ENCODE measurements at regions not wholly inside any gene's neighbourhood (a gene's known extent, or its start where the extent isn't known, plus 50 kb on each side); places are given as distances from the start of the nearest gene placed in this dataset.

DNA sequence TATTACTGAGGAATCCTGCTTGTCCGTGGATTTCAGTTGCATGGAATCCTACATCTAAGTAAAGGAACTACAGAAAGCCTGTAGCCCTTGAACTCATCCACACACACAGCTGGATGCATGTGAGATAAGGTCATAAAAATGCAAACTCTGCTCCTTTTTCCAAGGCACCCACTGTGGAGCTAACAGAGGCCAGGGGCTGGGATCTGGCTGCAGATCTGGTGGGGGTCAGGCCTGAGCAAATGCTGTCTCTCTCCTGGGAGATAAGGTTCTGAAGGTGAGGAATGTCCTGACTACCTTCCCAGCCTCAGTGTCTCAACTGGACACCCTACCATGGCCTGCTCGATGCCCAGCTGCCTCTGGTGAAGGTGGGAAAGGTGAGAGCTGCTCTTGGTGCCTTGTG, 321.5 kb downstream of the LRFN2 start:
- DNase-seq = no peak

DNA sequence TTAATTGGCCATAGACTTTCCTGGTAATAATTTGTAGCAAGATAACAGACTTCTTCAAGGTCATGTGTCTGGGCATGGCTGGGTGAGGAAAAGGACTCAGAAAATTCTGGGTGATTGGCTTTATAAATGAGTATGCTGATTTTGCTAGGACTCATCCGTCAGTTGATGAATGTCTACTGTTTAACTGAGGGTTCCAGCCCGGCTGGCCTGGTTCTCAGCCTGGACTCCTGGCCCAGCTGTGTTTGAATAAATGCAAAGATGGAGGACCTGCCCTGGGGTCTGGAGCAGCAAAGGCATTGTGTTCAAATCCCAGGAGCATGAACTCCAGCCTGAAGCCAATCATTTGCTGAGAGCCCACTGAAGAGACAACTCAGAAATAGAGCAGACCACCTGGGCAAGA, 323.2 kb downstream of the LRFN2 start:
- DNase-seq = no peak

DNA sequence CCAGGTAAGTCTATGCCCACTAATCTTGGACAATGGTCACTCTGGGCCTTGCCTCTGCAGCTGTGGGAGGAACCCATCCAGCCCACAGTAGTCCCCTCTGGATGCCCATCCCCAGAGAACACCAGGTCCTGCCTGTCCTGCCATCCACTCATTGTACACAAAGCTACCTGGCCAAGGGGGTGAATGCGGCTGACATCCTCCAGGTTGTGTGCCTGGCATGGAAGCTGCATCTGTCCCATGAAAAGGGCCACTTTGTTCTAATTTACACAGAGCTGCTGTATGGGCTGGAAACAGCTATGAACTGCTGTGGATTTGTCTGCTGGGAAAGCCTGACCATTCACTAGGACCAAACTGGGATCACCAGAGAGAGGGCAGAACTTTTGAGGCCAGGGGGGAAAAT, 324.8 kb downstream of the LRFN2 start:
- DNase-seq = no peak

DNA sequence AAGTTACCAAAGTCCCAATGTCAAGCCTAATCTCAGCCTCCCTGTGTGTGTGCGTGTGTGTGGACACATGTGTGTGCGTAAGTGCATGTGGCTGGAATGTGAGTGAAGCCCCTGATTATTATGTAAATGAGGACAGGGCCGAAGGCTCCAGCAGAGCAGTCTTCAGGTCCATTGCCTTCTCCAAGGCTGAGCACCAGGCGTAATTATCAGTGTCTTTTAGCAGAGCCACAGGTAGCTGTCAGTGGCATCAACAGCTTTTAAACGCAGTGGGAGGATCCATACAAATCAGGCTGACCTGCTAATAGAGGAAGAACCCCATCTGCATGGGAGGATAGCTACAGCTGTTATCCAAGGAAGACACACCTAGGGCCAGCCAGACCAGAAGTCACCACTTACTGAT, 324.3 kb upstream of the MOCS1 start:
- no peak for DNase-seq

DNA sequence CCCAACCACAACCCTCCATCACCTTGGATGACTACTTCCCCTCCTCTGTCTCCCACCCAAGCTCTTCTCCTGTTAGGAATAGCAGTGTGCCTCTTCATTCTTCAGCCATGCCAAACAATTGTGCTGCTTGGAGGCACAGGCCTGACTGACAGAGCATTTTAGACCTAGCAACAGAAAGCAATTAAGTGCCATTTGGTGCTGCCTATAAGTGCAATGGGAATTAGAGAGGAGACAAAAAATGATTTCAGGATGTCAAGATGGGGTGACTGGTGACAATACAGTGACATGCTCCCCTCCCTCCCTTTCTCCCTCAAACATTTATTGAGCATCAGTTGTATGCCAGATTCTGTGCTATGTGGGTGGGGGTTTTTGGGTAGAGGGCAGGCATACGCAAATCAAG, 322.6 kb upstream of the MOCS1 start:
- no peak for DNase-seq

DNA sequence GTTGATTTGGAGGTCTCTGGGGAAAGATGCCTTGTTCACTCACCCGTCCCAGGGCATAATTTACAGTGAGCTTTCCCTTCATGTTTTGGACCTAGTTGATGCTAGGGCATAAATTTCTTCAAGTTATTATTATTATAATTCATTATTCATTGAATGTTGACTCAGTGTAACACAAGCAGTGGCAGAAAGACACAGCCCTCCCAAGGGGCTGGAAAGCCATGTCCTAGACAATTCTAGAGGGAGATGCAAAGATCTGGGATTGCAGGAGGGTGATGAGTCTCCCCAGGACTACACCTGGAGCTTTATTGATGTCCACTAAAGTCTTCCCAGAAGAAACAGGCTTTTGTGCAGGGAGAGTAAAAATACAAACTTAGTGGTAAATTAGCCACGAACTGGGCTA, 322.0 kb upstream of the MOCS1 start:
- no peak for DNase-seq

DNA sequence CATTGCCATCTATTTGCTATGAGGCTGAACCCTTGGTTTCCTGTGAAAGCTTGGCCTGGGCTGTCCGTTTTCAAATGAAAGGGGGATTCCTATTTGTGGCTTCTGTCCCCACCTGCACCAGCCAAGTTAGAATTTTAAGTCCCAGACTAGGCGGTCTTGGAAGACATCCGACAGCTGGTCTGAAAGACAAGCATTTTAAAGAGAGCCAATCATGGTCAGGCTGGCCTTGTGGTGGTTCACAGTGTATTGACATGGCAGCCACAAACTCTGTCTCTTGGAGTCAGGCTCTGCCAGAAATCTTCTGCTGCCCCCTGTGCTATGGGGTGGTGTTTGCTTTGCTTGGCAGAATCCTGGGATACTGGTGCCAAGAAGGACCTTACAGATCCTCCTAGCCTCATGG, 319.2 kb upstream of the MOCS1 start:
- no peak for DNase-seq

DNA sequence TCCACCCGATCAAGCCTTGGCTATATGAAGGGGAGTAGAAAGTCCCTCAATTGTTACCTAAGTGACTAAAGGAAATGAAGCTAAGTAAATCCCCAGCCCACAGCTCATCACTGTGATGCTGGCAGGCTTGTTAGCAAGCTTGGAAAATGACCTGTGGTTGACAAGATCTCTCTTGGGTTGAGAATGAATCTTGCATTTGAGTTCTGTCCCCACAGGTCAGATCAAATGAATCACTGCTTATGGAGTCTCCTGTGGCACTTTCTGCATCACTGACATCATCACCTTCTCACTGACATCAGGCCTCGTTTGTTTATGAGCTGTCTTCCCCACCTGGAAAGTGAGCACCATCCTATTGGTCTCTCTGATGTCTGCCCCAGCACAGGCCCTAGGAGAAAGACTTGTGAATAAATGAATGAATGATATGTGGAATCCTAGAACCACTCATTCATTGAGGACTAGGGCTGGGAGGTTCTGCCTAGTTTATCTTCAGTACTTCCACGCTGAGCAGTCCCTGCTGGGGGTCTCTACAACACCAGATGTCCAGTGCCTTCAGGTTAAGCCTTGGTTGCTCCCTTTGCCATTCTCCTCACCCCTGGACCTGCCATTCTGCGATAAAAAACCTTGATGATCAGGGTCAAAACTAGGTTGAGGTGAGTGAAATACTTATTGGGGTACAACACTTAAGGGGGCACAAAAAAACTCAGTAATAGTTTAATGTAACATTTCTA, 318.4 kb upstream of the MOCS1 start:
- DNase-seq = no peak

DNA sequence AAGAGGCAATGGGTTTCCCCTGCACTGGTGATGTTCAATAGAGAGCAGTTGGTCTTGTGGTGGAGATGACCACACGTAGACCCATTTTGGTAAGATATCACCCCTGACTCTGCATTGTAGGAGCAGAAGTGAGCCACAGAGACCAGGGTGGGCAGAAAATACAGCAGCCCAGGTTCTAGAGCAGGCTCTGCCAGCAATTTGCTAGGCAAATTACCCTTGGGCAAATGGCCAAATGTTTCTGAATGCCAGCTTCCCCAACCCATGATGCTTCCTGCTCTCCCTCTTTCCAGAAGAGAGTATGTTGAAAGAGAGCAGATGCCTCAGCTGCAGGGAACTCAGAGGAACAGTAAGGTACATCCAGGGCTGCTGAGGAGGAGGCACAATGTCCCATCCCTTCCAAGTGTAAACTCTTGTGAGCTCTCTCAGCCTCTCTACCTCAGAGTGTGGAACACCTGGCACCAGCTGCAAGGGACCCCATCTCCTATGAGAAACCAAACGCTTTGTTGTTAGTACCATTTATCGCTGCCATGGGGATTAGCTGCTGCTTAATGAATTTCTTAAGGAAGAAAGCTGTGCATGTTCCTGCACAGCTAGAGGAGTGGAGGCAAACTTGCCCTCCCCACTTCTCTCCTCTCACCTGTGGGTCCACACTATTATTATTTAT, 317.5 kb upstream of the MOCS1 start:
- peak; percentile 60 for DNase-seq

DNA sequence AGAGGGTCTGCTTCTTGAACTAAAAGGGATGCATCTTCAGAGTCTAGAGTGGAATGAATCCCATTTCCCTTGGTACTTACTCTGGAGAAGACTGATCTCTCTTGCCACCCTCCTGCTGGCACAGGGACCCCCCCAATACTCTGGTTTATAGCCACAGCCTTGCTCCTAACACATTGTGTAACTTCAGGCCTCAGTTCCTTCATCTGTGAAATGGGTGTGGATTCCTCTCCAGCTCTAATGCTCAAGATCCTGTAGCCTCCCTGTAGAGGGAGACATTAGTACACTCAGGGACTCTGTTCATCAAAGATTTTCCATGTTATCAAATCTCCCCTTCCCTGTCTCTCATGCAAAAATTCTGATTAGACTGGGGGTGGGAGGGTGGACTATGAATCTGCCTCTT, 315.7 kb upstream of the MOCS1 start:
- DNase-seq = no peak

DNA sequence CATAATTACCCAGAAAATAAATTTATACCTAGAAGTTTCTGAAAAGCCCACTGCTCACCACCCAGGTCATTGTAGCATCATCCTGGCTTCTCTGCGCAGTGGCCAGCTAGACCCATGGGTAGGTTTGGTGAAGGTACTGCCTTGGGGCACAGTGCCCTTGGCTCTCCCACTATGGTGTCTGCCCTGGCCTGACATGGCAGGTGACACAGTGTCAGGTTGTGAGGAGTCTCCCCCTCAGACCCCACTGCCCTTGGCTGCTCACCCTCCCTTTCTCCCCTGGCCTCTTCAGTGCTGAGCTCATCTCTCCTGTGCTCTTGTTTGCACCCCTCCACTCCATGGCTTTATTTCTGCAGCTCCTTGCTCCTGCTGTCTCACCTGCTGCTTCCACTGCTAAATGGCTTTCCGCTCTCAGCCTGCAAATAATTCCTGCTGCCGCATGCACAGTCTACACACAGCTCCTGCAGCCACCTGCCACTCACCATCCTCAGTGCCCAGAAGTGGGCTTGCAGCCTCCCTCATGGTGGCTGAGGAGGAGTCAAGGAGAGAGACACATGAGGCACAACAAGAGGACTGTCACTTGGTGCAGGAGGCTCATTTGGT, 313.4 kb upstream of the MOCS1 start:
- DNase-seq = no peak

DNA sequence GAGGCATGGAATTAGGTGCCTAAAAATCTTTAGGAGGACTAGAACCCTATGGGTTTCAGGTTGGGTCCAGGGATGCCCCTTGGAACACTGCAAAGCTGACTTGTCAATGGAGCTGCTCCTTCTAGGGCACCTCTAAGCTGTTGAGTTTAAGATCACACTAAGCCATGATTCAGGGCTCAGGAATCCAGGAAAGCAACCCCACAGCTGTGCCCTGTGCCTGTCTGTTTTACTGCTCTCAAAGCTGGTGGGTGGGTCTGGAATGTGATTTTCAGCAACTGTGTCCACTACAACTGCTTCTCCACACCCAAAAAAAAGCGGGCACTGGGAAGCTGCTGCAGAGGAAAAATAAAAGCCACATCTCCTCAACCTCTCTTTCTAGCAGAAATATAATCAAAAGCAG, 310.4 kb upstream of the MOCS1 start:
- DNase-seq = no peak

DNA sequence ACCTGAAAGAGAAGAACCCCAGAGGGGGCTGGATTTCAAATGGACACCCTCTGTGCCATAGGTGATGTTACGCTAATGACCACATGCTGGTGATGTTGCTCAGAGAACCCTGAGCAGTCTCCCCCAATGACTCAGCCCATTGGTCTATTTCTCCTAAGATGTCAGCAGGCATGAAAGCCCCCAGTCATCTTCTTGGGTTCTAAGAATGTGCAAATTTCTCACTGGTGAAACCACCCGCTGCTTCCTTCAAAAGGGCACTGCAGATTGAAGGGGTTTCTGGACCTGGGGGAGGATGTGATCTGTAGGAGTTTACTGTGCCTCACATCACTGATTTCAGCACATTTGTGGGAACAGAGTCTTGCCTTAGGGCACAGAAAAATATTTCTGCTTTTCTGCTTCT, 298.4 kb upstream of the MOCS1 start:
- no peak for DNase-seq

DNA sequence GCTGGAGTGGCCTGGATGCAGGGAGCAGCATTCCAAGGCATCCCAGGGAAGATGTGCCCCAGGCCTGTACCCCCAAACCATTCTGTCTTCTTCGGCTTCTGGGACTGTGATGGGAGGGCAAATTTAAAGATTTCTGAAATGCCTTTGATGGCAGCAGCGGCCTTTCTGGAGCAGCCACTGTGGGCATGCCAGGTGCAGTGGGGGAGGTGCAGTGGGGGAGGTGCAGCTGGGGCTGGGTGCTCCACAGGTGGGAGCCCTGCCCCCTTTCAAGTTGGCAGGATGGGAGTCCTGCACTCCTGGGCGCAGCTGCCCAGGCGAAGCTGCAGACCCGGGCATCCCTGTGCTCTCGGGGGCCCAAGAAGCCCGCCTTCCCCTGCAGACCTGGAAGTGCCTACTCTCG, 293.5 kb upstream of the MOCS1 start:
- no peak for DNase-seq

DNA sequence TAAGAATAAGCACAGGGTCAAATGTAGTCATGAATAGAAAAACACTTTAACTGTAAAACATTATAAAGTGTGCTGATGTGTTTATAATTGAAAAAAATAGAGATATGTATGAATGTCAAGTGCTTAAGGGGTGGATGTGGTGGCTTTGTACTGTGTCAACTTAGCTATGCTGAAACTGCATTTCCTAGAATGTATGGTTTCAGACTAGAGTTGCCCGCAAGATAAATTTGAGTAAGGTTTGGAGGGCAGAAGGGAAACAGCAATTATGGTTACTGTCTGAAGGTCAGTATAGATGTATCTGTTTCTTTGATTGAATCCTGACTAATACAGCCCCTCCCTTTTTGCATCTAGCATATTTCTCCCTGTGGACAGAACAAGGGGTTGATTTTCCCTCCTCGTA, 288.1 kb upstream of the MOCS1 start:
- no peak for DNase-seq

DNA sequence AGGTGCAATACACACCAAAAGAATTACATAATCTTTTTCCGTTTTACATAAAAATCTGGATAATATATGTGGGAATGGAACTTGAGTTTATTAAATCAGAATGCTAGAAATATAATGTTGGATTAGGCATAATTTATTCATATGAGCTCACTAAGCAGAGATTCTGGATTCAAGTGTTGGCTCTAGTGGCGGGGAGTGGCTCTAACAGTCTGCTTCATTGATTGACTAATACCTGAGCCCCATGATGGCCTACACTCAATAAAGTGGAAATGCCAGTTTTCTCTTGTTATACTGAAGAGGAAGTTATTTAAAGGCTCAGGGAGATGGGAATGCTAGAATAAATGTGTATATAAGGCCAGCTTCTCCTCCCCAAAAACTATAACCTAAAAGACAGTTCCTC, 285.5 kb upstream of the MOCS1 start:
- no peak for DNase-seq

DNA sequence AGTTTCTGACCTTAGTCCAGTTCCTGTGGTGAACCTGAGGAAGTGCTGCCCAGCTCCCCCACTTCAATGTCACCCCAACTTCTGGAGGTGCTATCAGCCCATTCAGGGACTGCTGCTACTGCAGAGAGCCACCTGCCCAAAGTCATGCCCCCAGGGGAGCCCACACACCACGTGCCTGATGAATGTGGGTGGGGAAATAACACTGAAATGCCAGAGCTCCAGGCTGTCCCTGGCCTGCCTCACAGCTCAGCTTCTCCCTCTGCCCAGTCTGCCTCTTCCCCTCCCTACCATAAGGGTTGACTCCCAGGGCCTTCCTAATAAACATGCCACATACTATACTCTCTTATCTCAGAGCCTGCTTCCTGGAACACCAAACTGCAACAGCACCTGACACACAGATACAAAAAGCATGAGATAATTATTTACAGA, 276.4 kb upstream of the MOCS1 start:
- DNase-seq = no peak

DNA sequence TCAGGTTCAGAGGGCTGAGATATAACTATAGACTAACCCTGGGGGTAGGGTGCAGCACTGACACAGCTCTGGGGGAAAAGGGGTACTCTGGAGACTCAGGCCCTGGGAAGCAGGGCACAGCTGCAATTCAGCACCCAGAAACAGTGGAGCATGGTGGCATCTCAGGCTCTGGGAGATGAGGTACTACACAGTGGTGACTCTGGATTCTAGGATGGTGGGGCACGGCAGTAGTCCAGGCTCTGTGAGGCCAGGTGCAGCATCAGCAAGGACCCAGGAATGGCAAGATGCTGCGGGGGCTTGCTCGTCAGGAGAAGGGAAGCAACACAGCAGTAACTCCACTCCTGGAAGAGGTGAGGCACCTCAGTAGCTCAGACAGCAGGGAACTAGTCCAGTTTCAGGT, 271.5 kb upstream of the MOCS1 start:
- DNase-seq = no peak

DNA sequence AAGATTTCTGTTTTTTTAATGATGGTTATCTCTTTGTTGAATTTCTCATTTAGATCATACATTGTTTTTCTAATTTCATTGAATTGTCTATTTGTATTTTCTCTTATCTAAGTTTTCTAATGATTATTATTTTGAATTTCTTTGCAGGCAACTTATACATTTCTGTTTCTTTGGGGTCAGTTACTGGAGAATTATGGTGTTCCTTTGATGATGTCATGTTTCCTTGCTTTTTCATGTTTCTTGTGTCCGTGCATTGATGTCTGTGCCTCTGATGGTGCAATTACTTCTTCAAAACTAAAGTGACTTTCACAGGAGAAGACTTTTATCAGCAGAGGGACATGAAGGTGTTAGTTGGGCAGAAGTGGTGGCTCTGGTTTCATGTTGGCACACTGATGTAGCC, 270.7 kb upstream of the MOCS1 start:
- DNase-seq = no peak

DNA sequence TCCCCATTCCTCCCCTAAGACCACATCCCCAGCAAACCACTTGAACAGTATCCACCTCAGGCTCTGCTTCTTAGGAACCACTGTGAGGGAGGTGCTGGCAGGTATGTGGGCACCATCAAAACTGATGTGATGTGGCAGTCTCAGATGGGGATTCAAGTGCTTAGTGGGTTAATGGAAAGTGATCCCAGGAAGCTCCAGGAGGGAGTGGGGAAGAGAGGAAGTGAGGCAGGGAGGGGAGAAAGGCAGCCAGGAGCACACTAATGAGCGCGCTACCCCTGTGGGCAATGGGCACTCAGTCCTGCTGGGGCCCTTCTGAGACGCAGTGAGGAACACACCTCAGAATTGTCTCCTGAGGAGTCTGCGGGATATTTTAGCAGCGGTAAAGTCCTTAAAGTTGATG, 263.1 kb upstream of the MOCS1 start:
- DNase-seq = no peak

DNA sequence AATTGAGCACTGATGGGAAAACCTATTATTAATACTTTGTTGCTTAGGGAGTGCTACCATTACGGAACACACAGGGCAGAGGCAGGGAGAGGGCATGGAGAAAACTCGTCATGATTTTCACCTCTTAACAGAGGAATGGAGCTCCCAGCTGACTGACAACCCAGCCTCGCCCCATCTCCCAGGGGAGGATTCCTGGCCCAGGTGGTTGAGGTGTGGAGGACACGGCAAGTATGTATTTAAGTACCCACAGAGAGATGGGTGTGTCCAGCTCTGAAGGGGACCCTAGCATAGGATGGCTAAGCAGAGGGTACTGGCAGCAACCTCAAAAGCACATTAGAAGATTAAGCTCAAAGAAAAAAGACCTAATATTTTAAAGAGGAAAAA, 261.9 kb upstream of the MOCS1 start:
- DNase-seq = no peak

DNA sequence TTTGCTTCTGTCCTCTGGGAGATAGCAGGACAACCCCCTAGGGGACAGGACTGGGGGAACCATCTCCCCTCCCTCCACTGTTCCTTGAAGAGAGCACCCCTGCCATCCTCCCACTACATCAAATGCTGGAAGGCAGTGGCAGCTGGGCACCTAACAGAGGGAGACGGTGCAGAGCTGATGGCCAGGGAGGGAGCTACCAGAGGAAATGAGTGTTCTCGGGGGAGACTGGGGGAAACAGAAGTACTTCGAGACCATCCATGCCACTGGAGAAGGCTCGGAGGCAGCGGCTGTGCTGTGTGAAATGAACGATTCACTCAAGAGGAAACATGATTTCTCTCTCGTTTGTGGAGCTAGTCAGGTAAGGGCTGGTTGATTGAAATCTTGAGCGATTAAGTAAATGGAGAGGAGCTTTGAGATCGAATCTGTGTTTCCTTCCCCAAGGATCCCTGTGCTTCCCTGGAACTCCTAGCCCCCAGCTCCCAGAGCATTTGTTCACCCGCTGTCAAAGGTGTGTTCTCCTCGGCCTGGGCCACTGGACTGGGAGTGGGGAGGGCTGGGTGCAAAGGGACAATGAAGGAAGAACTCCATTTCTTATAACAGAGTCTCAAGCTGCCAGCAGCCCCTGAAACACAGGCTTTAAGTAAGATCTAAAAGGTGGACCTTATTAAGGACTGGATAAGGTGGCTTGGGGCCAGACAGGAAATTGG, 261.3 kb upstream of the MOCS1 start:
- no peak for DNase-seq

DNA sequence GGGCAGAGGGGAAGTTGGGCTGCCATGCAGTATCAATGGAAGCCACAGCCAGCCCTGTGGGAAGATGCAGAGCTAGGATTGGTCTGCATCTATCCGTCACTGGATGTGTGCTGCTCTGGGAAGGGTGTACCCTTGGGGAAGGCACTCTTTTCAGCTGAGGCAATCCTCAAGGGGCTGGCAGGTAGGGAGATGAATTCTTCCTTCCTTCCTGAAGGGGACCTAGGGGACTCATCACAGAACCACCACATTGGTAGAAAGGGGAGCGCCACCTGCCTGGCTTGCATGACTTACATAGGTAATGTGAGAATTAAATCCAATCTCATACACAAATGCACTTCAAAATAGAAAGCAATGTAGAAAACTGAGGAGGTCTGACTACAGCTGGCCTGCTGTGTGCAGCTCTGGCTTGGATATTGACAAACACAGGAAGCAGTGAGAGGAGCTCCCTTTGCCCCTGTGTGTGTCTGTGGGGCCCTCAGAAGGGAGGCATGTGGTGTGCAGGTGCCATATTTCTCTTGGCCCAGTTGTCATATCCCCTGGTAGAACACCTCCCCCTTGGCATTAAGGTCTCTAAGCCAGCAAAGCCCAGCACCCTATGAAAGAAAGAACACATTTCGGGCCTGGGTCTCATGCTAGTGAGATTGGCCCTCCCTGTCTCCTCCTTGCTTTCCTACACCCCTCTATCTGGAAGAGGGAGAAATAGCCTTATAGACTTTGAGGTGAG, 260.3 kb upstream of the MOCS1 start:
- no peak for DNase-seq

All from NCI-H1092 treated with DMSO at 0.1 percent for 48 hours (cell line).